ENCODE measurements at regions not wholly inside any gene's neighbourhood (a gene's known extent, or its start where the extent isn't known, plus 50 kb on each side); places are given as distances from the start of the nearest gene placed in this dataset.

DNA sequence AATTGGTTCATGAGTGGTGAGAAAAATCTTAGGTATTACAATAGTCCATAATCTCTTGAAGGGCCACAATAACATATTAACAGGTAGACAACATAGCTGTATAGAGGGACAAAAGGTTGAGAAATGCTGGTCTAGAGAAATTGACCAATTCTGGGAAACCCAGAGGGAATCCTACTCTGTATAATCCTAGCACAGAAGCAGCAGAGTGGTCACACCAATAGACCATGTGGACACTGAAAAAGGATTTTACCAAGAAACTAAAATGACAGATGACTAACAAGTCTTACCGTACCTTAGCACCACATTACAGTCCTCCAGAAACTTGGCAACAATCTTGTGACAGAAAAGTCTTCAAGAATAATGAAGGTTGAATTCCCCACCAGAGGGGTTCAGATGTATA is 169.1 kb upstream of the PCDH18 start:
- H3K4me3 ChIP-seq (ENCODE audit: low read depth, low read length) = no peak overlapping the region
- TF ChIP-seq, protein P1, sequence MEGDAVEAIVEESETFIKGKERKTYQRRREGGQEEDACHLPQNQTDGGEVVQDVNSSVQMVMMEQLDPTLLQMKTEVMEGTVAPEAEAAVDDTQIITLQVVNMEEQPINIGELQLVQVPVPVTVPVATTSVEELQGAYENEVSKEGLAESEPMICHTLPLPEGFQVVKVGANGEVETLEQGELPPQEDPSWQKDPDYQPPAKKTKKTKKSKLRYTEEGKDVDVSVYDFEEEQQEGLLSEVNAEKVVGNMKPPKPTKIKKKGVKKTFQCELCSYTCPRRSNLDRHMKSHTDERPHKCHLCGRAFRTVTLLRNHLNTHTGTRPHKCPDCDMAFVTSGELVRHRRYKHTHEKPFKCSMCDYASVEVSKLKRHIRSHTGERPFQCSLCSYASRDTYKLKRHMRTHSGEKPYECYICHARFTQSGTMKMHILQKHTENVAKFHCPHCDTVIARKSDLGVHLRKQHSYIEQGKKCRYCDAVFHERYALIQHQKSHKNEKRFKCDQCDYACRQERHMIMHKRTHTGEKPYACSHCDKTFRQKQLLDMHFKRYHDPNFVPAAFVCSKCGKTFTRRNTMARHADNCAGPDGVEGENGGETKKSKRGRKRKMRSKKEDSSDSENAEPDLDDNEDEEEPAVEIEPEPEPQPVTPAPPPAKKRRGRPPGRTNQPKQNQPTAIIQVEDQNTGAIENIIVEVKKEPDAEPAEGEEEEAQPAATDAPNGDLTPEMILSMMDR (IDR thresholded peaks at IDR 0.05; ENCODE audit: insufficient read depth, low read depth, low read length) = no peak
- DNase-seq (ENCODE audit: low read depth) = no peak

DNA sequence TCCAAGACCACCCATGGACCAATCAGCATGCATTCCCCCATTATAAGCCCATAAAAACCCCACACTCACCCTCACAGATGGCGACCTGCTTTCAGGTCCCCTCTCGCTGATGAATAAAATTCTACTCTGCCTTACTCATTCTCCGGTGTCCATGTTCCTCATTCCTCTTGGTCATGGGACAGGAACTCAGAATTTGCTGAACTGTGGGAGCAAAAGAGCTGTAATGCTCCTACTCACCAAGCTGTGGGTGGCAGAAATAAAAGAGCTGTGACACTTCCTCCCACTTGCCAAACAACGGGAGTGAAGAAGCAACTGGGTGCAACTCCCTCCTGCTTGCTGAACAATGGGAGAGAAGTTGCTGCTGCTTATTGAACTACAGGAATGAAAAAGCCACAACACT is 168.5 kb upstream of the PCDH18 start:
- TF ChIP-seq, protein P1 (IDR thresholded peaks at IDR 0.05; ENCODE audit: insufficient read depth, low read depth, low read length) = no peak
- DNase-seq (ENCODE audit: low read depth) = no peak
- H3K4me3 ChIP-seq (ENCODE audit: low read depth, low read length) = no peak overlapping the region

DNA sequence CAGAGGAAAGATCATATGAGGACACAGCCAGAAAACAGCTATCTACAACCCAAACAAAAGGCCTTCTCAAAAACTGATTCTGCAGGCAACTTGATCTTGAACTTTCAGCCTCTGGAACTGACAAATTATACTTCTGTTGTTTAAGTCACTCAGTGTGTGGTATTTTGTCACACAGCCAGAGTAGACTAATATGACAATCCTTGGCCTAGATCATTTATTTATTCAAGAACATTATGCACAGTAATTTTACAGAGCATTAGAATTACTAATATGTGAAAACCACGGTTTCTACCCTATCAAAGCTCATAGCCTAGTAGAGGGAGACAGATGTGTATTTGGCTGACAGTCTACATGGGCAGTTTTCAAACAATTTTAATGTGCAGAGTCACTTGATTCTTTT is 167.8 kb upstream of the PCDH18 start:
- H3K4me3 ChIP-seq (ENCODE audit: low read depth, low read length) = no peak overlapping the region
- TF ChIP-seq, protein P1 (IDR thresholded peaks at IDR 0.05; ENCODE audit: insufficient read depth, low read depth, low read length) = no peak
- DNase-seq (ENCODE audit: low read depth) = no peak

DNA sequence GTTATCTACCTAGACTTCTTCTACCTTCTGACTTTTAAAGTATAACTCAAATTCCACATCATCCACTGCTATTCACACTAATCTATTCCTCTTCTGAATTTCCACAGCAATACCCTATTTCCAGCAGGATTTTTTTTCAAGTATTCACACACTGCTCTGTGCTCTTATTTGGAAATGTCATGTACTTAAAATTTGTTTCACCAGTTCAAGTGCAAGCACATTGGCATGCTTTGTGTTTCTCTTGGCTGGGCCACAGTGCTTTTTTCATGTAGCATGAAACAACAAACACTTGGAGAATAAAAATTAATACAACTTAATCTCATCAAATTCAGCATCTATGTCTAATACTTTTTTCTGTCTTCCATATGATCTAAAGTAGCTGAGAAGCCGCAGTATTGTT is 161.8 kb upstream of the PCDH18 start:
- TF ChIP-seq, protein P1 (IDR thresholded peaks at IDR 0.05; ENCODE audit: insufficient read depth, low read depth, low read length) = no peak
- DNase-seq (ENCODE audit: low read depth) = no peak
- no peak overlapping the region for H3K4me3 ChIP-seq (ENCODE audit: low read depth, low read length)

DNA sequence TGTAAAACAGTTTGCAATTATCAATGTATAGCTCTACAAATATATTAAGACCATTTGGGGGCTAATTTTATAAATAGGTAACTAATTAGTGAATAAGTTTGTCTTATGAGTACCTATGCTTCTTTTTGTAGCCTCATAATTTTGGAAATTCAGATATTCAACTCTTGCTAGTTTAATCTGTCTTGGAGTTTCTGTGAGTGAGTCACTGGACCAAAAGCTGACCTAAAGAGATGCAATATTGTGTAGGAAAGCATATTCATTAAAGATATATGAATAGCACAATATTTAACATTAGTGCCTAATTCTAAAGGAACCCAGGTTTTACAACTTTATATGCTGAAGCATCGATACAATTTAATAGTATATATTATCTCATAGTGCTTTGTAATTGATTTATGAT is 161.3 kb upstream of the PCDH18 start:
- no peak for DNase-seq (ENCODE audit: low read depth)
- no peak overlapping the region for H3K4me3 ChIP-seq (ENCODE audit: low read depth, low read length)
- TF ChIP-seq, protein P1 (IDR thresholded peaks at IDR 0.05; ENCODE audit: insufficient read depth, low read depth, low read length) = no peak

DNA sequence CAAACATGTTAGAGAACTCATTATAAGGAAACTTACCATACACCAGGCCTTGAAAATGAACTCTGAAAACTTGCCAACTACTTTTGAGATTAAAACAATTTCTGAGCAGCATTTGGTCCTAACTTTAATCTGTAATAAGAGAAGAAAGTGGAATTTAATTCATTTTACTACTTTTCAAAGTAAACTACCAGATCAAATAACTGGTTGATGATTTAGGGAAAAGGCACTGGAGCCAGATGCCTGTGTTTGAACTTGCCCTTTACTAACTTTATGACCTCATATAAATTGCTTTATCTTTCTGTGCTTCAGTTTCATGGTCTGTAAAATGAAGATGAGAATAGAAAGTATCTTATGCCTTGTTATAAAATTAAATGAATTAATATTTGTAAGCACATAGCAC is 159.9 kb upstream of the PCDH18 start:
- TF ChIP-seq, protein P1 (IDR thresholded peaks at IDR 0.05; ENCODE audit: insufficient read depth, low read depth, low read length) = no peak
- H3K4me3 ChIP-seq (ENCODE audit: low read depth, low read length) = no peak overlapping the region
- no peak for DNase-seq (ENCODE audit: low read depth)

DNA sequence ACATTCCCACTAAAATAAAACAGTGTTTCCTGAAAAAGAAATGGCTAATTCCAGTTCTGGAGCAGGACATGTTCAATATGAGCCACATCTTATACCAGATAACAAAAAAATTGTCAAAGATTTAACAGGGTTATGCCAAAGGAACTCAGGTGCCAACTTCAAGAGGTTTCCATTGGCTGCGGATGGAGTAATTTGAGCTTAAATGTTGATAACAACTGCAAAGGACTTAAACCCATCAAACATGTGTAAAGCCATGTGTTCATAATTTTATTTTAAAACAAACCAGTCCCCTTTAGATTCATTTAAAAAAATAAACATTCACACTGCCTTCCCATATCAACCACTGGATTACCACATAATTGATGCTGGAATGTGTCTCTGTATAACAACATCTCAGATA is 156.4 kb upstream of the PCDH18 start:
- TF ChIP-seq, protein P1 (IDR thresholded peaks at IDR 0.05; ENCODE audit: insufficient read depth, low read depth, low read length) = no peak
- DNase-seq (ENCODE audit: low read depth) = peak; percentile 70
- no peak overlapping the region for H3K4me3 ChIP-seq (ENCODE audit: low read depth, low read length)

Measured in fibroblast of villous mesenchyme (primary cell).